H9 (cell line): ENCODE measurements at regions not wholly inside any gene's neighbourhood (a gene's known extent, or its start where the extent isn't known, plus 50 kb on each side); places are given as distances from the start of the nearest gene placed in this dataset.

Experiments used
- DNase-seq: peaks from one replicate; pipeline ENCODE4 v3.0.0-alpha.2; 2017
- H2AFZ ChIP-seq: one replicate; pipeline ENCODE4 v1.6.1; 2013; ENCODE audit warnings: mild to moderate bottlenecking, low read length, control low read depth, moderate library complexity
- H2AK5ac ChIP-seq: 2 replicates; pipeline ENCODE4 v1.6.1; 2013; ENCODE audit warnings: low read length, control low read depth, mixed read lengths; ENCODE audit not compliant: insufficient read length
- H2BK120ac ChIP-seq: one replicate; pipeline ENCODE4 v1.6.1; 2013; ENCODE audit warnings: low read depth, mild to moderate bottlenecking, low read length, control low read depth, inconsistent platforms; ENCODE audit not compliant: poor library complexity, severe bottlenecking
- H2BK12ac ChIP-seq: 2 replicates; pipeline ENCODE4 v1.6.1; 2013; ENCODE audit warnings: low read length, control low read depth, mixed read lengths, low read depth; ENCODE audit not compliant: insufficient read length
- H2BK15ac ChIP-seq: 2 replicates; pipeline ENCODE4 v1.6.1; 2013; ENCODE audit warnings: low read depth, low read length, control low read depth
- H2BK20ac ChIP-seq: one replicate; pipeline ENCODE4 v1.6.1; 2013; ENCODE audit warnings: low read depth, mild to moderate bottlenecking, low read length, control low read depth, inconsistent platforms; ENCODE audit not compliant: poor library complexity, severe bottlenecking
- H2BK5ac ChIP-seq: 2 replicates; pipeline ENCODE4 v1.6.1; 2013; ENCODE audit warnings: low read length, control low read depth, mixed read lengths; ENCODE audit not compliant: insufficient read length
- H3K14ac ChIP-seq: 2 replicates; pipeline ENCODE4 v1.6.1; 2013; ENCODE audit warnings: low read length, control low read depth; ENCODE audit not compliant: insufficient read depth
- H3K18ac ChIP-seq: 2 replicates; pipeline ENCODE4 v1.6.1; 2013; ENCODE audit warnings: low read depth, mild to moderate bottlenecking, mixed read lengths, low read length, control low read depth; ENCODE audit not compliant: insufficient read length
- H3K23ac ChIP-seq: 2 replicates; pipeline ENCODE4 v1.6.1; 2013; ENCODE audit warnings: low read length, control low read depth, mixed read lengths, low read depth; ENCODE audit not compliant: insufficient read length
- H3K23me2 ChIP-seq: 2 replicates; pipeline ENCODE4 v1.6.1; 2013; ENCODE audit warnings: low read depth, mild to moderate bottlenecking, mixed read lengths, low read length, control low read depth; ENCODE audit not compliant: insufficient read length, poor library complexity, severe bottlenecking
- H3K27ac ChIP-seq: 2 replicates; pipeline ENCODE4 v1.5.1; 2013; ENCODE audit warnings: low read length, control low read depth, mixed read lengths, low read depth; ENCODE audit not compliant: insufficient read length
- H3K27me3 ChIP-seq: 2 replicates; pipeline ENCODE4 v1.6.1; 2013; ENCODE audit warnings: low read length, control low read depth, inconsistent platforms; ENCODE audit not compliant: insufficient read depth
- H3K4ac ChIP-seq: 2 replicates; pipeline ENCODE4 v1.6.1; 2013; ENCODE audit warnings: low read depth, mild to moderate bottlenecking, control low read depth, inconsistent platforms, low read length, moderate library complexity
- H3K4me1 ChIP-seq: 2 replicates; pipeline ENCODE4 v1.6.1; 2013; ENCODE audit warnings: low read length, control low read depth, inconsistent platforms; ENCODE audit not compliant: insufficient read depth
- H3K4me2 ChIP-seq: 2 replicates; pipeline ENCODE4 v1.6.1; 2013; ENCODE audit warnings: low read length, control low read depth, mixed read lengths; ENCODE audit not compliant: insufficient read length, insufficient read depth
- H3K56ac ChIP-seq: 2 replicates; pipeline ENCODE4 v1.6.1; 2013; ENCODE audit warnings: low read depth, mild to moderate bottlenecking, mixed read lengths, low read length, control low read depth; ENCODE audit not compliant: insufficient read length
- H3K79me1 ChIP-seq: 2 replicates; pipeline ENCODE4 v1.6.1; 2013; ENCODE audit warnings: low read depth, mild to moderate bottlenecking, moderate library complexity, low read length, control low read depth, inconsistent platforms; ENCODE audit not compliant: insufficient read depth, poor library complexity, severe bottlenecking
- H3K79me2 ChIP-seq: 2 replicates; pipeline ENCODE4 v1.6.1; 2013; ENCODE audit warnings: low read length, control low read depth, inconsistent platforms; ENCODE audit not compliant: insufficient read depth
- H3K9ac ChIP-seq: 2 replicates; pipeline ENCODE4 v1.6.1; 2013; ENCODE audit warnings: low read length, control low read depth, mixed read lengths; ENCODE audit not compliant: insufficient read length; ENCODE audit errors: extremely low read depth
- H3K9me3 ChIP-seq: one replicate; pipeline ENCODE4 v1.6.1; 2013; ENCODE audit warnings: low read depth, low read length, inconsistent platforms; ENCODE audit not compliant: control insufficient read depth
- H3T11ph ChIP-seq: one replicate; pipeline ENCODE4 v1.6.1; 2013; ENCODE audit warnings: mild to moderate bottlenecking, low read length, control low read depth, inconsistent platforms
- H4K20me1 ChIP-seq: one replicate; pipeline ENCODE4 v1.6.1; 2013; ENCODE audit not compliant: control insufficient read depth, insufficient read length, insufficient read depth
- H4K5ac ChIP-seq: 2 replicates; pipeline ENCODE4 v1.6.1; 2013; ENCODE audit warnings: low read depth, mild to moderate bottlenecking, mixed read lengths, low read length, control low read depth; ENCODE audit not compliant: insufficient read length
- H4K8ac ChIP-seq: replicated peaks from 2 replicates; pipeline ENCODE4 v1.6.1; 2013; ENCODE audit warnings: low read length, control low read depth, mixed read lengths, low read depth; ENCODE audit not compliant: insufficient read length
- H4K91ac ChIP-seq: 2 replicates; pipeline ENCODE4 v1.6.1; 2013; ENCODE audit warnings: low read depth, mild to moderate bottlenecking, moderate library complexity, mixed read lengths, low read length, control low read depth; ENCODE audit not compliant: insufficient read length
- H3K27ac Mint-ChIP-seq, 3 experiments: 2 replicates in 2 of 3; 3 replicates in 1 of 3; pipeline ENCODE4 v1.8.0; 2020 to 2021; ENCODE audit warnings: mixed read lengths in 3 of 3, mild to moderate bottlenecking in 1 of 3, moderate library complexity in 1 of 3
- H3K27me3 Mint-ChIP-seq: 2 replicates; pipeline ENCODE4 v1.8.0; 2021; ENCODE audit warnings: low read depth, mild to moderate bottlenecking, moderate library complexity, mixed read lengths
- H3K36me3 Mint-ChIP-seq, 3 experiments: 2 replicates in 2 of 3; 3 replicates in 1 of 3; pipeline ENCODE4 v1.8.0; 2020 to 2021; ENCODE audit warnings: low read depth in 3 of 3, mixed read lengths in 3 of 3; ENCODE audit not compliant: insufficient read depth in 1 of 3
- H3K4me1 Mint-ChIP-seq, 2 experiments: 2 replicates each; pipeline ENCODE4 v1.8.0; 2020; ENCODE audit warnings: mixed read lengths in 2 of 2
- H3K4me3 Mint-ChIP-seq, 2 experiments: 2 replicates in 1 of 2; 3 replicates in 1 of 2; pipeline ENCODE4 v1.8.0; 2020 to 2021; ENCODE audit warnings: mild to moderate bottlenecking in 2 of 2, mixed read lengths in 2 of 2, moderate library complexity in 1 of 2
- H3K9me3 Mint-ChIP-seq, 2 experiments: 2 replicates in 1 of 2; 3 replicates in 1 of 2; pipeline ENCODE4 v1.8.0; 2020; ENCODE audit warnings: mild to moderate bottlenecking in 2 of 2, mixed read lengths in 2 of 2, moderate library complexity in 1 of 2
- CTCF ChIP-seq: fragments of 200-600 bp; sonication (generic); conservative IDR thresholded peaks from 3 replicates; pipeline ENCODE4 v1.8.0; 2021; ENCODE audit warnings: antibody characterized with exemption, mild to moderate bottlenecking
- WGBS: extraction: QIAGEN DNeasy Blood & Tissue Kit; methylation state at CpG from one replicate; pipeline ENCODE4 v1.1.7; 2013; ENCODE audit warnings: missing lambda C conversion rate, low lambda C conversion rate, mixed read lengths; ENCODE audit not compliant: insufficient read length; ENCODE audit errors: extremely low coverage; 5-methylcytosine and 5-hydroxymethylcytosine counted together

GRCh38 chr7:91425149-91425548, 160.9 kb downstream of the FZD1 start:
- no peak for TF ChIP-seq CTCF
- no peaks in the 10 kb centered on the region for H3K23me2 ChIP-seq
- no peak overlapping the region for H3K4me2 ChIP-seq
- Mint-ChIP-seq H3K27ac (no peak overlapping the region), H3K27me3 (peaks cover 3% of the 10 kb centered on the region), H3K9me3 (no peaks in the 10 kb centered on the region), H3K36me3 (no peaks in the 10 kb centered on the region), H3K4me3 (no peak overlapping the region; a peak in 1 of 5 replicates), H3K4me1 (peaks cover 17 to 21% of the 10 kb centered on the region in 2 experiments)
- no peak overlapping the region for H3K23ac ChIP-seq
- no peak overlapping the region for H4K91ac ChIP-seq
- no peaks in the 10 kb centered on the region for H3K79me2 ChIP-seq
- no peak overlapping the region for H3K14ac ChIP-seq
- H3K27ac ChIP-seq, result no peak overlapping the region
- no peak overlapping the region for H2BK15ac ChIP-seq
- H2BK5ac ChIP-seq, result no peak overlapping the region
- no peak overlapping the region for H3K18ac ChIP-seq
- H3K9ac ChIP-seq, result no peak overlapping the region
- DNase-seq, result no peak
- no peak overlapping the region for H3K56ac ChIP-seq
- no peak overlapping the region for H2BK12ac ChIP-seq
- peaks cover 3% of the 10 kb centered on the region; the same call in 1 of the 2 replicates for H3K4me1 ChIP-seq
- H4K8ac ChIP-seq, result no peak overlapping the region
- H3K9me3 ChIP-seq, result no peaks in the 10 kb centered on the region
- no peak overlapping the region for H2BK20ac ChIP-seq
- H3K27me3 ChIP-seq, result no peaks in the 10 kb centered on the region
- no CpG with 5 or more reads among the region's 6 CpGs for WGBS
- no peak overlapping the region for H2AK5ac ChIP-seq
- H2AFZ ChIP-seq, result no peak overlapping the region
- no peak overlapping the region for H3T11ph ChIP-seq
- no peak overlapping the region for H2BK120ac ChIP-seq
- no peak overlapping the region for H4K5ac ChIP-seq
- no peaks in the 10 kb centered on the region for H3K79me1 ChIP-seq
- H3K4ac ChIP-seq, result no peak overlapping the region
- no peaks in the 10 kb centered on the region for H4K20me1 ChIP-seq
